GM10266 (cell line): ENCODE measurements at regions not wholly inside any gene's neighbourhood (a gene's known extent, or its start where the extent isn't known, plus 50 kb on each side); places are given as distances from the start of the nearest gene placed in this dataset.

Experiments
- DNase-seq: peaks from one replicate; pipeline ENCODE4 v3.0.0; 2012; ENCODE audit errors: extremely low spot score
- CTCF ChIP-seq: IDR thresholded peaks from 2 replicates; pipeline ENCODE4 v1.5.1; 2012; ENCODE audit warnings: mild to moderate bottlenecking, low read depth; ENCODE audit not compliant: control insufficient read depth, insufficient read depth; ENCODE audit errors: missing control alignments

DNA sequence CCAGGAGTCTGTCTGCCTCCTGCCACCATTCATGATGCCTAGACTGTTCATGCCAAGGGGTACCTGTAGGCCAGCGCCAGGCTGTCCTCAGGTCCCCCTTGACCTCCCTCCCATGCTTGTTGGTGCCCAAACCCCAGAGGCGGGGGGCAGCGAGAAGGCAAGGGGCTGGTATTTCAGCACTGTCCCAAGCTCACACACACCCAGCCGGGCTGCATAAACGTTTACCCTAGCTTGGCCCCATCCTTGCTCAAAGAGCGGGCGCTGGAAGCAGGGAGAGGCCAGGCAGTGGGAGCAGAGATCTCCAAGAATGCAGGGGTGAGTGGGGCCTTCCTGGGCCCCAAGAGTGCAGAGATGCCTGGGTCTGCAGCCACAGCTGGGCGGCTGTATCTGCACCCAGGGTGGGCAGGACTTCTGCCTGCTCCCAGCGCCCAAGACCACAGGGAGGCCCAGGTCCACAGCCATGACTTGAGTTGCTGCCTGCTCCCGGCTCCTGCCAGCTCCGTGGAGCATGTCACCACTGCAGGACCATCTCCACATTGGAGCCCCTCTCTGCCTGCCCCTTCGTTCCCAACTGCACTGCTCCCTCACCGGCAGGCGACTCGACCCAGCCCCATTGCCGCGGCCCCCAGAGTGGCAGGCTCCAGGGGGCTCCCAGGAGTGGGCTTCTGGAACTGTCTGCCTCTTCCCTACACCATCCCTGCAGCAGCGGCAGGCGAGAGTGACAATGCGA lies 616.6 kb downstream of the METTL4 start:
- no peak for DNase-seq
- no peak for TF ChIP-seq CTCF

GRCh38 chr18:1958798-1959197 lies 612.5 kb downstream of the METTL4 start:
- no peak for TF ChIP-seq CTCF
- no peak for DNase-seq

GRCh38 chr18:1965016-1965415 lies 606.3 kb downstream of the METTL4 start:
- no peak for DNase-seq
- TF ChIP-seq CTCF = no peak

- no peak for DNase-seq
- no peak for TF ChIP-seq CTCF
Measured at GRCh38 chr18:1965541-1965940, 605.8 kb downstream of the METTL4 start.

- no peak for DNase-seq
- TF ChIP-seq CTCF = no peak
Measured at GRCh38 chr18:1968801-1969498, 602.4 kb downstream of the METTL4 start.

DNA sequence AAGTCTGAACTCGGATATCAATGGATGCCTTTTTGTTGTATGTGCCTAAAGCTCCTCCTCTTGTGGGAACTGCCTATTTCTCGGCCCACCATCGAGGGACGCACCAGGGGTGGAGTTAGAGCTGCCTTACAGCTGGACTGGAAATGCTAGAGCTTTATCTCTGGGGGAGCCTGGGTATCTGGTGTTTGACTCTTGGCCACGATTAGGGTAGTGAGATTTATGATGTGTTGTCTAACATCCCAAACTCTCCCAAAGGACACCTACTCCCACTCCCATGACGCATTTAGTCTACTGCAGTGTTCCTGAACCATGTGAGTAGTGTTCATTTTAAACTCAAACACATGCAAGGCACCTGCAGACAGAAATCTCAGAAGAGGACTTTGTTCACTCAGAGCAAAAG lies 594.8 kb downstream of the METTL4 start:
- TF ChIP-seq CTCF = no peak

GRCh38 chr18:1982056-1982455 lies 589.2 kb downstream of the METTL4 start:
- no peak for TF ChIP-seq CTCF
- no peak for DNase-seq

More for the DNA sequence above, 594.8 kb downstream of the METTL4 start:
- no peak for DNase-seq
